Neural cell (in vitro differentiated cells): ENCODE measurements at regions not wholly inside any gene's neighbourhood (a gene's known extent, or its start where the extent isn't known, plus 50 kb on each side); places are given as distances from the start of the nearest gene placed in this dataset.

Experiments used
- H2AFZ ChIP-seq: fragments of 200-600, 300-800 bp; sonication (generic), shearing (Covaris generic); 2 replicates; pipeline ENCODE4 v1.6.0; 2014; ENCODE audit warnings: low read depth, mild to moderate bottlenecking, antibody characterized with exemption, low read length, moderate library complexity
- H3F3A ChIP-seq: fragments of 200-600 bp; shearing (Covaris generic); 2 replicates; pipeline ENCODE4 v1.6.1; 2016; ENCODE audit warnings: mild to moderate bottlenecking, moderate library complexity, mixed read lengths, antibody characterized with exemption, low read length; ENCODE audit not compliant: insufficient read depth, poor library complexity, severe bottlenecking
- H3K27ac ChIP-seq: fragments of 200-600, 300-800 bp; sonication (generic), shearing (Covaris generic); 2 replicates; pipeline ENCODE4 v1.5.1; 2014; ENCODE audit warnings: mild to moderate bottlenecking, low read length, moderate library complexity
- H3K27me3 ChIP-seq: fragments of 300-800, 200-600 bp; sonication (generic), shearing (Covaris generic); 2 replicates; pipeline ENCODE4 v1.6.0; 2014; ENCODE audit warnings: mild to moderate bottlenecking, low read depth, low read length, moderate library complexity; ENCODE audit not compliant: insufficient read depth
- H3K36me3 ChIP-seq: fragments of 300-800, 200-600 bp; sonication (generic), shearing (Covaris generic); 2 replicates; pipeline ENCODE4 v1.5.1; 2014; ENCODE audit warnings: mild to moderate bottlenecking, antibody characterized with exemption, low read length, moderate library complexity; ENCODE audit not compliant: insufficient read depth
- H3K4me2 ChIP-seq: fragments of 300-800, 200-600 bp; sonication (generic), shearing (Covaris generic); 2 replicates; pipeline ENCODE4 v1.6.0; 2014; ENCODE audit warnings: mild to moderate bottlenecking, low read length
- H3K4me3 ChIP-seq: fragments of 300-800, 200-600 bp; sonication (generic), shearing (Covaris generic); 2 replicates; pipeline ENCODE4 v1.5.1; 2014; ENCODE audit warnings: mild to moderate bottlenecking, low read length, moderate library complexity
- H3K79me2 ChIP-seq: fragments of 200-600 bp; shearing (Covaris generic); replicated peaks from 2 replicates; pipeline ENCODE4 v1.6.0; 2014; ENCODE audit warnings: mild to moderate bottlenecking, low read length, moderate library complexity; ENCODE audit not compliant: insufficient read depth
- H3K9ac ChIP-seq: fragments of 300-800, 200-600 bp; sonication (generic), shearing (Covaris generic); 2 replicates; pipeline ENCODE4 v1.6.1; 2016; ENCODE audit warnings: mild to moderate bottlenecking, low read length, mixed read lengths
- H3K9me2 ChIP-seq: fragments of 200-600 bp; shearing (Covaris generic); 2 replicates; pipeline ENCODE4 v1.6.1; 2016; ENCODE audit warnings: mild to moderate bottlenecking, low read length, mixed read lengths; ENCODE audit not compliant: insufficient read depth
- H3K9me3 ChIP-seq: fragments of 200-600, 300-800 bp; sonication (generic), shearing (Covaris generic); 2 replicates; pipeline ENCODE4 v1.6.1; 2016; ENCODE audit warnings: mild to moderate bottlenecking, mixed run types, low read length, moderate library complexity, mixed read lengths
- H4K20me1 ChIP-seq: fragments of 200-600 bp; shearing (Covaris generic); 2 replicates; pipeline ENCODE4 v1.6.1; 2016; ENCODE audit warnings: mild to moderate bottlenecking, mixed run types; ENCODE audit not compliant: insufficient read depth
- EP300 ChIP-seq: fragments of 450-650 bp; conservative IDR thresholded peaks from 2 replicates; pipeline ENCODE4 v1.6.1; 2014; ENCODE audit warnings: antibody characterized with exemption, mild to moderate bottlenecking, moderate library complexity; ENCODE audit not compliant: poor library complexity, severe bottlenecking
- EZH2 ChIP-seq: fragments of 200-600, 300-800 bp; shearing (Covaris generic), sonication (generic); IDR thresholded peaks from 2 replicates; pipeline ENCODE4 v1.6.1; 2014; ENCODE audit warnings: antibody characterized with exemption, low read length, borderline replicate concordance, mild to moderate bottlenecking; ENCODE audit not compliant: insufficient read depth, poor library complexity, severe bottlenecking
- MXI1 ChIP-seq: fragments of 450-650 bp; conservative IDR thresholded peaks from 2 replicates; pipeline ENCODE4 v1.6.1; 2014; ENCODE audit warnings: antibody characterized with exemption, mild to moderate bottlenecking; ENCODE audit not compliant: poor library complexity, severe bottlenecking
- POLR2AphosphoS5 ChIP-seq: IDR thresholded peaks from 2 replicates; pipeline ENCODE4 v1.6.1; 2012
- RAD21 ChIP-seq: fragments of 450-650 bp; conservative IDR thresholded peaks from 2 replicates; pipeline ENCODE4 v1.6.1; 2014; ENCODE audit warnings: antibody characterized with exemption, mild to moderate bottlenecking, moderate library complexity
- SMC3 ChIP-seq: fragments of 450-650 bp; conservative IDR thresholded peaks from 2 replicates; pipeline ENCODE4 v1.6.1; 2014; ENCODE audit warnings: antibody characterized with exemption, mild to moderate bottlenecking, moderate library complexity; ENCODE audit not compliant: poor library complexity
- TAF1 ChIP-seq: IDR thresholded peaks from 2 replicates; pipeline ENCODE4 v1.6.1; 2012; ENCODE audit warnings: low read depth
- TF ChIP-seq, protein P1 (sequence below): IDR thresholded peaks from 2 replicates; pipeline ENCODE4 v1.6.1; 2012; ENCODE audit warnings: borderline replicate concordance
- TF ChIP-seq, protein P2 (sequence below): fragments of 450-650 bp; IDR thresholded peaks from 2 replicates; pipeline ENCODE4 v1.5.1; 2014; ENCODE audit warnings: antibody characterized with exemption, mild to moderate bottlenecking, moderate library complexity; ENCODE audit not compliant: poor library complexity, severe bottlenecking

DNA sequence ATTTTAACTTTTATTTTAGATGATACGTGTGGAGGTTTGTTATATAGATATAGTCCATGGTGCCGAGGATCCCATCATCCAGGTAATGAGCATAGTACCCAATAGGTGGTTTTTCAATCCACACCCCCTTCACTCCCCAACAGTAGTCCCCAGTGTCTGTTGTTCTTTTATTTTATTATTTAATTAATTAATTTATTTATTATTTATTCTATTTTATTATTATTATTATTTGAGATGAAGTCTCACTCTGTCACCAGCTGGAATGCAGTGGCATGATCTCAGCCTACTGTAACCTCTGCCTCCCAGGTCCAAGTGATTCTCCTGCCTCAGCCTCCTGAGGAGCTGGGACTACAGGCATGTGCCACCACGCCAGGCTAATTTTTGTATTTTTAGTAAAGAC lies 2086.2 kb downstream of the PCDH9 start:
- H3K4me2 ChIP-seq = no peak overlapping the region
- no peaks in the 10 kb centered on the region for H3K79me2 ChIP-seq
- H3K27ac ChIP-seq = no peak overlapping the region
- no peaks in the 10 kb centered on the region for H3F3A ChIP-seq
- no peaks in the 10 kb centered on the region for H4K20me1 ChIP-seq
- H3K27me3 ChIP-seq = no peaks in the 10 kb centered on the region
- no peaks in the 10 kb centered on the region for H3K9me3 ChIP-seq
- TF ChIP-seq EZH2 (no peak), EP300 (no peak), SMC3 (no peak), TAF1 (no peak), MXI1 (no peak), RAD21 (no peak), POLR2AphosphoS5 (no peak)
- TF ChIP-seq, protein P1, sequence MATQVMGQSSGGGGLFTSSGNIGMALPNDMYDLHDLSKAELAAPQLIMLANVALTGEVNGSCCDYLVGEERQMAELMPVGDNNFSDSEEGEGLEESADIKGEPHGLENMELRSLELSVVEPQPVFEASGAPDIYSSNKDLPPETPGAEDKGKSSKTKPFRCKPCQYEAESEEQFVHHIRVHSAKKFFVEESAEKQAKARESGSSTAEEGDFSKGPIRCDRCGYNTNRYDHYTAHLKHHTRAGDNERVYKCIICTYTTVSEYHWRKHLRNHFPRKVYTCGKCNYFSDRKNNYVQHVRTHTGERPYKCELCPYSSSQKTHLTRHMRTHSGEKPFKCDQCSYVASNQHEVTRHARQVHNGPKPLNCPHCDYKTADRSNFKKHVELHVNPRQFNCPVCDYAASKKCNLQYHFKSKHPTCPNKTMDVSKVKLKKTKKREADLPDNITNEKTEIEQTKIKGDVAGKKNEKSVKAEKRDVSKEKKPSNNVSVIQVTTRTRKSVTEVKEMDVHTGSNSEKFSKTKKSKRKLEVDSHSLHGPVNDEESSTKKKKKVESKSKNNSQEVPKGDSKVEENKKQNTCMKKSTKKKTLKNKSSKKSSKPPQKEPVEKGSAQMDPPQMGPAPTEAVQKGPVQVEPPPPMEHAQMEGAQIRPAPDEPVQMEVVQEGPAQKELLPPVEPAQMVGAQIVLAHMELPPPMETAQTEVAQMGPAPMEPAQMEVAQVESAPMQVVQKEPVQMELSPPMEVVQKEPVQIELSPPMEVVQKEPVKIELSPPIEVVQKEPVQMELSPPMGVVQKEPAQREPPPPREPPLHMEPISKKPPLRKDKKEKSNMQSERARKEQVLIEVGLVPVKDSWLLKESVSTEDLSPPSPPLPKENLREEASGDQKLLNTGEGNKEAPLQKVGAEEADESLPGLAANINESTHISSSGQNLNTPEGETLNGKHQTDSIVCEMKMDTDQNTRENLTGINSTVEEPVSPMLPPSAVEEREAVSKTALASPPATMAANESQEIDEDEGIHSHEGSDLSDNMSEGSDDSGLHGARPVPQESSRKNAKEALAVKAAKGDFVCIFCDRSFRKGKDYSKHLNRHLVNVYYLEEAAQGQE = no peak
- TF ChIP-seq, protein P2, sequence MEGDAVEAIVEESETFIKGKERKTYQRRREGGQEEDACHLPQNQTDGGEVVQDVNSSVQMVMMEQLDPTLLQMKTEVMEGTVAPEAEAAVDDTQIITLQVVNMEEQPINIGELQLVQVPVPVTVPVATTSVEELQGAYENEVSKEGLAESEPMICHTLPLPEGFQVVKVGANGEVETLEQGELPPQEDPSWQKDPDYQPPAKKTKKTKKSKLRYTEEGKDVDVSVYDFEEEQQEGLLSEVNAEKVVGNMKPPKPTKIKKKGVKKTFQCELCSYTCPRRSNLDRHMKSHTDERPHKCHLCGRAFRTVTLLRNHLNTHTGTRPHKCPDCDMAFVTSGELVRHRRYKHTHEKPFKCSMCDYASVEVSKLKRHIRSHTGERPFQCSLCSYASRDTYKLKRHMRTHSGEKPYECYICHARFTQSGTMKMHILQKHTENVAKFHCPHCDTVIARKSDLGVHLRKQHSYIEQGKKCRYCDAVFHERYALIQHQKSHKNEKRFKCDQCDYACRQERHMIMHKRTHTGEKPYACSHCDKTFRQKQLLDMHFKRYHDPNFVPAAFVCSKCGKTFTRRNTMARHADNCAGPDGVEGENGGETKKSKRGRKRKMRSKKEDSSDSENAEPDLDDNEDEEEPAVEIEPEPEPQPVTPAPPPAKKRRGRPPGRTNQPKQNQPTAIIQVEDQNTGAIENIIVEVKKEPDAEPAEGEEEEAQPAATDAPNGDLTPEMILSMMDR = no peak
- no peaks in the 10 kb centered on the region for H3K36me3 ChIP-seq
- no peak overlapping the region for H2AFZ ChIP-seq
- no peak overlapping the region for H3K9ac ChIP-seq
- no peaks in the 10 kb centered on the region for H3K9me2 ChIP-seq
- H3K4me3 ChIP-seq = no peak overlapping the region

DNA sequence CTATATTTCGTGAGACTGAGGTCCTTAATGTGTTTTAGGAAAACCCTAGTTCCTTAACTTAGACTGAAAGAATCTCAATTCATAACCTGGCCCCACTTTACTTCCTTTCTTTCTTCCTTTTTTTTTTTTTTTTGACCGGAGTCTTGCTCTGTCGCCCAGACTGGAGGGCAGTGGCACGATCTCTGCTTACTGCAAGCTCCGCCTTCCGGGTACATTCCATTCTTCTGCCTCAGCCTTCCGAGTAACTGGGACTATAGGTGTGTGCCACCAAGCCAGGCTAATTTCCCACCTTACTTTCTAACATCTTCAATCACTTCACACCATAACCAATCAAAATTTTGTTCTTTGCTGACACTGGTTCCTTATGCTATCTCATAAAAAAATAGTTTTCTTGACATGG lies 2097.0 kb downstream of the PCDH9 start:
- H3K79me2 ChIP-seq = no peaks in the 10 kb centered on the region
- H3K9me3 ChIP-seq = no peaks in the 10 kb centered on the region
- no peak overlapping the region for H2AFZ ChIP-seq
- TF ChIP-seq EP300 (no peak), RAD21 (no peak), POLR2AphosphoS5 (no peak), EZH2 (no peak), SMC3 (no peak), MXI1 (no peak), TAF1 (no peak)
- TF ChIP-seq, protein P1 = no peak
- TF ChIP-seq, protein P2 = no peak
- H3K9ac ChIP-seq = no peak overlapping the region
- H3F3A ChIP-seq = no peaks in the 10 kb centered on the region
- H3K27me3 ChIP-seq = no peaks in the 10 kb centered on the region
- H4K20me1 ChIP-seq = no peaks in the 10 kb centered on the region
- no peak overlapping the region for H3K4me3 ChIP-seq
- H3K9me2 ChIP-seq = no peaks in the 10 kb centered on the region
- no peak overlapping the region for H3K4me2 ChIP-seq
- no peak overlapping the region for H3K27ac ChIP-seq
- H3K36me3 ChIP-seq = no peaks in the 10 kb centered on the region
